ENCODE measurements at regions not wholly inside any gene's neighbourhood (a gene's known extent, or its start where the extent isn't known, plus 50 kb on each side); places are given as distances from the start of the nearest gene placed in this dataset.
"Not testable (repeated sequence)": the region's sequence is repeated elsewhere in the genome, so short reads cannot be mapped to it uniquely, and the experiment has no call there.

DNA sequence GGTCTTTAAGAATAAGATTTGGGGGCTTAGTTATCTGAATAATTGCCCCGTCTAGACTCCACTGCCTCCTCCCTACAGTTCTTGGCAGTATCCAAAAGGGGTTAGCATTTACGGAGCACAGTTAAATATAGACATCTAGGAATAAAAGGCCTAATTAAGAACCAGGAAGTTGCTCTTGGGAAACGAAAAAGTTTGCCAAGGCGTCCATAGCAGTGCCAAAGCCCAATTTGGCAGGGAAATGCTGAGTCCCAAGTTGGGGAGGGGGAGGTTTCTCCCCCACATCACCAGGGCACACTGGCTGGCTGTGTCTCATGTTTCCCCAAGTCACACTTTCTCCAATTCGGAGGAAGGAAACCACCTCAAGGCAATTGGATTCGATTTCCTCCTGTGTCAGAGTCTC is 338.7 kb downstream of the FBXW7 start:
- Histone ChIP-seq H3K36me3 (ENCODE audit: insufficient read depth, low read length) (no peaks in the 10 kb centered on the region), H3K27me3 (ENCODE audit: insufficient read depth, low read length) (peaks cover 7% of the 10 kb centered on the region; the same call in 1 of the 2 replicates), H2AFZ (ENCODE audit: low read length, unreplicated experiment) (no peak overlapping the region), H3K79me2 (ENCODE audit: control insufficient read depth, insufficient read depth, low read length, unreplicated experiment) (no peaks in the 10 kb centered on the region), H3K27ac (ENCODE audit: low read depth, low read length) (no peak overlapping the region), H3K4me1 (ENCODE audit: control insufficient read depth, insufficient read depth, low read length, unreplicated experiment) (no peaks in the 10 kb centered on the region), H3K4me3 (ENCODE audit: low read depth, low read length) (no peak overlapping the region)

DNA sequence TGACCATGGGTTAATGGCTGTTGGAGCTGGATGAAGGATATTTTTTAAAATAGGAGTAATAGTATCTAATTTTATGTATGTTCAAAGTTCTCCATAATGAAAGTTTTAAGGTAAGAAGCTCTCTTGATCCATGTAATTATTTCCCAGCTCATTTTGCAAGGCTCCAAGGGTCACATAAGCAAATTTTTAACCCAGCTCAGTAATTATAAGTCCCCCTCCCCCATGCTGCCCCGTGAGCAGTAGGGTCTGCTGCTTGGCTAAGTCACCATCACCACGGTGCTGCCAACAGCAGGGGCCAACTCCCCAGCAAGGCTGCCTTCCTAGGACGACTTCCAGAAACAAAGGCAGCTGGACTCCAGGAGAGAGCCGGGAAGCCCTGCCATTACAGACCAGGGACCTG is 340.0 kb downstream of the FBXW7 start:
- no peaks in the 10 kb centered on the region for H3K36me3 ChIP-seq (ENCODE audit: insufficient read depth, low read length)
- H3K79me2 ChIP-seq (ENCODE audit: control insufficient read depth, insufficient read depth, low read length, unreplicated experiment): no peaks in the 10 kb centered on the region
- H2AFZ ChIP-seq (ENCODE audit: low read length, unreplicated experiment): no peak overlapping the region
- H3K27ac ChIP-seq (ENCODE audit: low read depth, low read length): no peak overlapping the region
- H3K27me3 ChIP-seq (ENCODE audit: insufficient read depth, low read length): 0 out of 2 replicates have a peak, but pooled peaks cover 9% of the 10 kb centered on the region
- no peaks in the 10 kb centered on the region for H3K4me1 ChIP-seq (ENCODE audit: control insufficient read depth, insufficient read depth, low read length, unreplicated experiment)
- no peak overlapping the region for H3K4me3 ChIP-seq (ENCODE audit: low read depth, low read length)

DNA sequence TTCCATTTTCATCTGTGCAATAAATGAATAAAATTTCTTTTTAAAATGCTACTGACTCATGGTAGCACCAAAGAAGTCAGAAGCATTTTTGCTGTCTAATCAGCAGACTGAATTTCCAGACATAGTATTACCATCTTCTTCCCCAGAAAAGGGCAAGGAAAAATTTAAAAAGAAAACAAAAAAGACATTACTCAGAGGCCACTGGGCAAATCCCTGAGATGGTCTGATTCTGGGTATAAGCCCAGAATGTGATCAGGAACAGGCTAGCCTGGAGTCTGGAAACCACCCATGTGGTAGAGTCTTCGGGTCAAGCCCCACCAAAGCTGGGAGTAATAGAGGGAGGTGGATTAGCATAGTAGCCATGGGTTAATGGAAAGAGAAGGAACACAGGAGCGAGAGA is 342.8 kb downstream of the FBXW7 start:
- Histone ChIP-seq H3K27ac (ENCODE audit: low read depth, low read length) (no peak overlapping the region), H3K36me3 (ENCODE audit: insufficient read depth, low read length) (no peaks in the 10 kb centered on the region), H3K4me3 (ENCODE audit: low read depth, low read length) (no peak overlapping the region), H3K27me3 (ENCODE audit: insufficient read depth, low read length) (0 out of 2 replicates have a peak, but pooled peaks cover 9% of the 10 kb centered on the region), H3K4me1 (ENCODE audit: control insufficient read depth, insufficient read depth, low read length, unreplicated experiment) (no peaks in the 10 kb centered on the region), H2AFZ (ENCODE audit: low read length, unreplicated experiment) (no peak overlapping the region), H3K79me2 (ENCODE audit: control insufficient read depth, insufficient read depth, low read length, unreplicated experiment) (no peaks in the 10 kb centered on the region)

DNA sequence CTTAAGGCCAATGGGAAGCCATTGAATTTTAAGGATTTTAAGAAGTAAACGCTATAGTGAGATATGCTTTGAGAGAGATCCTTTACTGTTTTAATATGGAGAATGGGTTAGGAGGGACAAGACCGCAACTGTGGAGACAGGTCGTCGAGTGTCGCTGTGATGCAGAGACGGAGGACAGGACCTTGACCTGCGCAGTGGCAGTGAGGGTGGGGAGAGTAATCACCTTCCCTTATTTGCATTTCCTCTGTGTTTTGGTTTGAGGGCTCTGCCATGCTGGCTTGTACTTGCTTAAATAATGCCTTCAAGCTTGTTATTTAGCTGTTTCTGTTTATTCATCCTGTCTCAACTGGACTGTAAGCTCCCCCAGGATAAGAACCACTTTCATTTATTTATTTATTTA is 345.0 kb downstream of the FBXW7 start:
- Histone ChIP-seq H3K27ac (ENCODE audit: low read depth, low read length) (no peak overlapping the region), H2AFZ (ENCODE audit: low read length, unreplicated experiment) (no peak overlapping the region), H3K79me2 (ENCODE audit: control insufficient read depth, insufficient read depth, low read length, unreplicated experiment) (no peaks in the 10 kb centered on the region), H3K4me3 (ENCODE audit: low read depth, low read length) (no peak overlapping the region), H3K4me1 (ENCODE audit: control insufficient read depth, insufficient read depth, low read length, unreplicated experiment) (no peaks in the 10 kb centered on the region), H3K36me3 (ENCODE audit: insufficient read depth, low read length) (no peaks in the 10 kb centered on the region), H3K27me3 (ENCODE audit: insufficient read depth, low read length) (0 out of 2 replicates have a peak, but pooled peaks cover 9% of the 10 kb centered on the region)

DNA sequence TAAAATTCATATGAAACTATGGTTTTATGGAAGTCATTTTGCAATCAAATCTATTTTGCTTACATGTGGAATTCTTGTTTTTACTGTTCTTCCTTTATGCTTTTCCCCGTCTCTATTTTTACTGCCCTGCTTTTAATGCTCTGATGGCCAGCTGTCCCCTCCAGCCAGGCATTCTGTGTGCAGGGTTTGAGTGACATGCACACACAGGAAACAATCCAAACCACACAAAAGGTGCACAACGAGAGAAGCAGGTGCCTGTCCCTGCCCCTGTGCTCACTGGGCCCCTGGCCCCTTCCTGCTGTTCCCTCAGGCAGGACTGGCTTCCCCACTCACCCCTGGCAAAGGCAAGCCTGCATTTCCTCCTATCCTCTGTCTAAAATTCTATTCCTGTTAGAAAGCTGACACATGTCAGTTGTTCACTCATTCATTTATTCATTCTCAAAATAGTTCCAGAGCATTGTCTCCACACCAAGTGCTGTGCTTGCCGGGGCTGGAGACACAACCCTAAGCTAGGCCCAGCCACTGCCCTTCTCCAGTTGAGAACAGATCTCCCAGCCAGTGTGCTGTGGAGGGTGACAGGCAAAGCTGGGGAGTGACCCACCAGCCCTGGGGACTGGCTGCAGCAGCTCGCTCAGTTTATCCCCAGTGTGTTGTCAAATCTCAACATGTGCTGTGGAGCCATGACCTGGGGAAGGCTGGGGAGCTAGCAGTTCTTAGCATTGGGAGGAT is 346.3 kb downstream of the FBXW7 start:
- no peak overlapping the region for H3K27ac ChIP-seq (ENCODE audit: low read depth, low read length)
- H3K79me2 ChIP-seq (ENCODE audit: control insufficient read depth, insufficient read depth, low read length, unreplicated experiment): no peaks in the 10 kb centered on the region
- no peaks in the 10 kb centered on the region for H3K36me3 ChIP-seq (ENCODE audit: insufficient read depth, low read length)
- H2AFZ ChIP-seq (ENCODE audit: low read length, unreplicated experiment): no peak overlapping the region
- no peak overlapping the region for H3K4me3 ChIP-seq (ENCODE audit: low read depth, low read length)
- 0 out of 2 replicates have a peak, but pooled peaks cover 9% of the 10 kb centered on the region for H3K27me3 ChIP-seq (ENCODE audit: insufficient read depth, low read length)
- no peaks in the 10 kb centered on the region for H3K4me1 ChIP-seq (ENCODE audit: control insufficient read depth, insufficient read depth, low read length, unreplicated experiment)

DNA sequence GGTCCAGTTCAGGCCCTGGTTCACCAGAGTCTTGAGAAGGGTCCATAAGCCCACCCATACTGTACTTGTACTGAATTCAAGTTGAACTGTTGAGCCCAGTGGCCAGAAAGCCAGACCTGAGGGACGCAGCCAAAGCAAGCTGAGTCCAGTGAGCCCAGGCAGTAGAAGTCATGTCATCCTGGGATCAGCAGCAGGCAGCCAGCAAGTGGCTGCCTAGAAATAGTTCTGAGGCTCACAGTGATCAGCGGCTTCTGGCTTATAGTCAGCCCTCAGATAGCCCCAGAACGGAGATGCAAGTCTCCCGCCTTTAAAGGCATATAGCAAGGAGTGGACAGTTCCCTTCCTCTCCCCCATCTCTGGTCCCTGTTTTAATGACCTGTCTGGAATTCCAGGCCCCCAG is 347.1 kb downstream of the FBXW7 start:
- no peak overlapping the region for H3K4me3 ChIP-seq (ENCODE audit: low read depth, low read length)
- H3K27ac ChIP-seq (ENCODE audit: low read depth, low read length): no peak overlapping the region
- H3K27me3 ChIP-seq (ENCODE audit: insufficient read depth, low read length): 0 out of 2 replicates have a peak, but pooled peaks cover 9% of the 10 kb centered on the region
- no peaks in the 10 kb centered on the region for H3K79me2 ChIP-seq (ENCODE audit: control insufficient read depth, insufficient read depth, low read length, unreplicated experiment)
- H3K4me1 ChIP-seq (ENCODE audit: control insufficient read depth, insufficient read depth, low read length, unreplicated experiment): no peaks in the 10 kb centered on the region
- H3K36me3 ChIP-seq (ENCODE audit: insufficient read depth, low read length): no peaks in the 10 kb centered on the region
- no peak overlapping the region for H2AFZ ChIP-seq (ENCODE audit: low read length, unreplicated experiment)

DNA sequence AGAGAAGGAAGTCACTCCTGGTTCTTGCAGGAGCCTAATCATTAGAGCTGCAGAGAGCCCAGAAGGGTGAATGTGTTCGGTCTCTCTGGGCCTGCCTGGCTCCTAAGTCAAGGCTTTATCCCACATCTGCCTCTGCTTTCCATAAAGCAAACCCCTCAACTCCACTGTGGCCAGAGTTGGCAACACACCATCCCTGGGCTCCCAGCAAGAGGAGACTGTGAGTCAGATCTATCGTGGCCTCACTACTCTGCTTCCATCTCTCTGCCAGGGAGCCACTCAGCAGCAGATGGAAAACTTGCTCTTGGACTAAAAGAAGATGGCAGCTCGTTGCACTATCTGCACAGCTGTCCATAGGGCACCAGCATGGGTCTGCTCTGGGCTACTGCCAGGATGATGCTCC is 348.2 kb downstream of the FBXW7 start:
- no peak overlapping the region for H3K4me3 ChIP-seq (ENCODE audit: low read depth, low read length)
- H2AFZ ChIP-seq (ENCODE audit: low read length, unreplicated experiment): no peak overlapping the region
- no peaks in the 10 kb centered on the region for H3K36me3 ChIP-seq (ENCODE audit: insufficient read depth, low read length)
- no peaks in the 10 kb centered on the region for H3K4me1 ChIP-seq (ENCODE audit: control insufficient read depth, insufficient read depth, low read length, unreplicated experiment)
- H3K27me3 ChIP-seq (ENCODE audit: insufficient read depth, low read length): 0 out of 2 replicates have a peak, but pooled peaks cover 9% of the 10 kb centered on the region
- no peak overlapping the region for H3K27ac ChIP-seq (ENCODE audit: low read depth, low read length)
- no peaks in the 10 kb centered on the region for H3K79me2 ChIP-seq (ENCODE audit: control insufficient read depth, insufficient read depth, low read length, unreplicated experiment)

DNA sequence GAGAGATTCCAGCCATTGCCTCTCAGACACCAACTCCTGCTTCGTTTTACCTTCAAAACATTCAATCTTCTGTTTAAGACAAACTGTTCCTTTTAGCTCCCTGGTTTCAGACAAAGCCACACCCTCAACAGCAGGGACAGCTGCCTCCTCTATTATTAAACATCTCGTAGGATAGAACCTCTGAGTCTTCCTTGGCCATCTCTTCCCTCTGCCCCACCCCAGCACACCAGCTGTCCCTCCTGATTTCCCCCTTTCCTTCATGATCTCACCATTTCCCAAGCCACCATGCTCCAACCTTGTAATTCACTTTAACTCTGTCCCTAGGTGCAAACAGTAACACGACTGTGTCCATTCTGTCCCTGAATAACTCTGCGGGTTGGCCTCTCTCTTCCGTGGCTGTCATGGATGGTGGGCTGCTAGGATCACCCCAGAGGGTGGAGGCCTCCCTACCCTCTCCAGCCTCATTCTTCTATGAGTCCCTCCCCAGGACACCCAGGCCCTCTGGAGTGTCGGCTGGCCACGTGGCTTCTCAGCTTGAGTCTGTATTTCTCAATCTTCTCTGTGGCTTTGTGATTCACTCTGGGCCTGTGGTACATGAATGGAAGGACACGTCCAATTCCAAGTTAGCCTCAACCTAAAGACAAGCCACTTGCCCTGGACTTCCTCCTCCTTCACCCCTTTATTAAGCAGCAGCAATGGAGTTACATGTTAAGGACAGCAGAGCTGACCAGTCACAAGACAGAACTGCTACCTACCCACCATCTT is 349.9 kb downstream of the FBXW7 start:
- Histone ChIP-seq H3K36me3 (ENCODE audit: insufficient read depth, low read length) (no peaks in the 10 kb centered on the region), H3K4me1 (ENCODE audit: control insufficient read depth, insufficient read depth, low read length, unreplicated experiment) (no peaks in the 10 kb centered on the region), H3K79me2 (ENCODE audit: control insufficient read depth, insufficient read depth, low read length, unreplicated experiment) (no peaks in the 10 kb centered on the region), H3K27me3 (ENCODE audit: insufficient read depth, low read length) (no peaks in the 10 kb centered on the region), H2AFZ (ENCODE audit: low read length, unreplicated experiment) (no peak overlapping the region), H3K27ac (ENCODE audit: low read depth, low read length) (no peak overlapping the region), H3K4me3 (ENCODE audit: low read depth, low read length) (no peak overlapping the region)

DNA sequence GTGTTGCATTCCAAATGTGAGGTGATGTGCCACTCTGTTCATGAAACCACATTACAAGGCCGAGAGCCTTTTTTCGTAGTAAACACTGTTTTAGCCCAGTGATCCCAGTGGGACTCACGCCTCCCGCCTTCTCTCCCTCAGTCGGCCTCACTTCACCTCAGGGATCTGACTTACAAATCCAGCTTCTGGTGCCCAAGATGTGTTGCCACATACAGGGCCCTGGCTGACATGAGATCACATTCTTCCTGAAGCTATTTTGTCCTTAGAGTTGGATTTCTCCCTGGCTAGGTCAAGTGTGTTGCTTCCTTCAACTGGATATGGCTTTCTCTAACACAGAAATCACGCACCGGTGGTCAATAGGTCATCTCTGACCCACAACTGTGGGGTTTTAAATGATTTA is 354.7 kb downstream of the FBXW7 start:
- H2AFZ ChIP-seq (ENCODE audit: low read length, unreplicated experiment): no peak overlapping the region
- no peaks in the 10 kb centered on the region for H3K36me3 ChIP-seq (ENCODE audit: insufficient read depth, low read length)
- no peak overlapping the region for H3K4me3 ChIP-seq (ENCODE audit: low read depth, low read length)
- H3K4me1 ChIP-seq (ENCODE audit: control insufficient read depth, insufficient read depth, low read length, unreplicated experiment): no peaks in the 10 kb centered on the region
- H3K27ac ChIP-seq (ENCODE audit: low read depth, low read length): no peak overlapping the region
- peaks cover 6% of the 10 kb centered on the region; the same call in 1 of the 2 replicates for H3K27me3 ChIP-seq (ENCODE audit: insufficient read depth, low read length)
- H3K79me2 ChIP-seq (ENCODE audit: control insufficient read depth, insufficient read depth, low read length, unreplicated experiment): no peaks in the 10 kb centered on the region

DNA sequence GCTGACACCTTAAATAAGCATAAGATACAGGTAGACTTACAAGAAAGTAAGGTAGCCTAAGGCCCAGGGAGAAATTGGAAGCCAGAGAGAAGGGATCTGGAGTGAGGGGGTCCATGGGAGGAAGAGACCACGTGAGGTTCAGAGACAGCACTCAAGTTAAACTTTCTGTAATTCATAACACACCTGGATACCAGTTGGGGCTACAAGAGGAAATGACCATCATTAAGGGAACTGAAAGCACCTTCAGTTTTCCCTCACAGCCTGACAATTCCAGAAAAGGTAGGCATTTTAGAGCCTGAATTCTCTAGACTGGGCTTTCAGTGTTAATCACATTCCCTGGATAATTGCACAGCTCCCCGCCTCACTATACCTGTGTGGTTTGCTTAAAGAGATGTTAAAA is 355.5 kb downstream of the FBXW7 start:
- Histone ChIP-seq H3K27me3 (ENCODE audit: insufficient read depth, low read length) (peaks cover 7% of the 10 kb centered on the region; the same call in 1 of the 2 replicates), H3K27ac (ENCODE audit: low read depth, low read length) (no peak overlapping the region), H3K4me3 (ENCODE audit: low read depth, low read length) (no peak overlapping the region), H3K36me3 (ENCODE audit: insufficient read depth, low read length) (no peaks in the 10 kb centered on the region), H2AFZ (ENCODE audit: low read length, unreplicated experiment) (no peak overlapping the region), H3K79me2 (ENCODE audit: control insufficient read depth, insufficient read depth, low read length, unreplicated experiment) (no peaks in the 10 kb centered on the region), H3K4me1 (ENCODE audit: control insufficient read depth, insufficient read depth, low read length, unreplicated experiment) (no peaks in the 10 kb centered on the region)

DNA sequence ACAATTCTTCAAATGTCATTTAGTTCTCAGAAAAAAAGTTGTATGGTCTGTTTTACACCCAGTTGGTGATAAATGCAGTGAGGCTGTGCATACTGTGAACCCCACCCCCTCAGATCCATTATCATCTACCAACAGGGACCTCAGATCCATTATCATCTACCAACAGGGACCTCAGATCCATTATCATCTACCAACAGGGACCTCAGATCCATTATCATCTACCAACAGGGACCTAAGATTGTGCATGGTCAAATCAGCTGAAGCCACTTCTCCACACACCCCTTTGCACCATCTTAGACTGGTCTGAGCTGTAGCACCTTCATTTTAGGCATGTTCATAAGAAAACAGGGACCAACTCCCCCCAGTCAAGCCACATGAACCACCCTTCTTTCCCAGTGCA is 358.4 kb downstream of the FBXW7 start:
- H3K79me2 ChIP-seq (ENCODE audit: control insufficient read depth, insufficient read depth, low read length, unreplicated experiment); H3K4me1 ChIP-seq (ENCODE audit: control insufficient read depth, insufficient read depth, low read length, unreplicated experiment); H2AFZ ChIP-seq (ENCODE audit: low read length, unreplicated experiment); H3K4me3 ChIP-seq (ENCODE audit: low read depth, low read length); H3K27ac ChIP-seq (ENCODE audit: low read depth, low read length); H3K36me3 ChIP-seq (ENCODE audit: insufficient read depth, low read length): not testable (repeated sequence)
- H3K27me3 ChIP-seq (ENCODE audit: insufficient read depth, low read length): peaks cover 16% of the 10 kb centered on the region; the same call in 1 of the 2 replicates
